PFSK-1 (cell line): ENCODE measurements at regions not wholly inside any gene's neighbourhood (a gene's known extent, or its start where the extent isn't known, plus 50 kb on each side); places are given as distances from the start of the nearest gene placed in this dataset.

Source experiments
- FOXP2 ChIP-seq: optimal IDR thresholded peaks from 2 replicates; pipeline ENCODE3; 2011; ENCODE audit warnings: borderline replicate concordance, control low read depth, inconsistent platforms; ENCODE audit not compliant: insufficient read depth; ENCODE audit errors: extremely low read length, extremely low read depth
- POLR2AphosphoS5 ChIP-seq: IDR thresholded peaks from 2 replicates; pipeline ENCODE4 v1.6.1; 2012; ENCODE audit warnings: low read depth, mild to moderate bottlenecking, control low read depth, low read length, moderate library complexity
- REST ChIP-seq, 2 experiments: IDR thresholded peaks; 2 replicates each; pipeline versions ENCODE4 v1.6.1 to v1.8.0; 2011 to 2012; ENCODE audit warnings: low read depth in 2 of 2, low read length in 2 of 2, control low read depth in 1 of 2, inconsistent platforms in 1 of 2, mild to moderate bottlenecking in 1 of 2, moderate library complexity in 1 of 2; ENCODE audit not compliant: insufficient read depth in 1 of 2
- SIN3A ChIP-seq: IDR thresholded peaks from 2 replicates; pipeline ENCODE4 v1.6.1; 2012; ENCODE audit warnings: mild to moderate bottlenecking, low read length, moderate library complexity, borderline replicate concordance; ENCODE audit not compliant: insufficient read depth
- TAF1 ChIP-seq: IDR thresholded peaks from 2 replicates; pipeline ENCODE4 v1.6.1; 2012; ENCODE audit warnings: low read length, control low read depth, borderline replicate concordance; ENCODE audit not compliant: insufficient read depth

GRCh38 chr1:187892683-187893039, 1063.9 kb downstream of the PLA2G4A start:
- TF ChIP-seq REST (IDR thresholded peaks at IDR 0.05; ENCODE audit: insufficient read depth in 1 of 2, low read depth in 2 of 2, low read length in 2 of 2), result no peak
- no peak for TF ChIP-seq POLR2AphosphoS5
- no peak for TF ChIP-seq TAF1
- TF ChIP-seq FOXP2, result no peak
- TF ChIP-seq SIN3A, result no peak

DNA sequence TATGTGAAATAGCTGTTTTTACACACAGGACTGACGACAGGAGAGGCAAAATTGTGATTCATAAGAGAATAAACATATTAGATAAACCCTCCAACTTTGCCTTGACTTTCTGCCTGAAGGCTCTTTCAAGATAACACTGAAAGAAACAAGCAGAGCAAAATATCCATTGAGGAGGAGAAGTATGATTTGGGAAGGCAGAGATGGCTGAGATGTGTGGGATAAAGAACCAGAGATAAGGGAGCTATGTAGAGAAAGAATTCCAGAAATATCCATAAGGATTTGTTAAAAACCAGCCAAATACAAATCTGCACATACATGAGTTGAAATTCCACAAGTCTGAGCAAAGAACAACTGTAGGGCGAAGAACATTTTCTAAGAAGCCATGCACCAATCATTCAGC, 1064.7 kb downstream of the PLA2G4A start:
- TF ChIP-seq FOXP2, result no peak
- no peak for TF ChIP-seq REST (IDR thresholded peaks at IDR 0.05; ENCODE audit: insufficient read depth in 1 of 2, low read depth in 2 of 2, low read length in 2 of 2)
- no peak for TF ChIP-seq POLR2AphosphoS5
- no peak for TF ChIP-seq TAF1
- no peak for TF ChIP-seq SIN3A

DNA sequence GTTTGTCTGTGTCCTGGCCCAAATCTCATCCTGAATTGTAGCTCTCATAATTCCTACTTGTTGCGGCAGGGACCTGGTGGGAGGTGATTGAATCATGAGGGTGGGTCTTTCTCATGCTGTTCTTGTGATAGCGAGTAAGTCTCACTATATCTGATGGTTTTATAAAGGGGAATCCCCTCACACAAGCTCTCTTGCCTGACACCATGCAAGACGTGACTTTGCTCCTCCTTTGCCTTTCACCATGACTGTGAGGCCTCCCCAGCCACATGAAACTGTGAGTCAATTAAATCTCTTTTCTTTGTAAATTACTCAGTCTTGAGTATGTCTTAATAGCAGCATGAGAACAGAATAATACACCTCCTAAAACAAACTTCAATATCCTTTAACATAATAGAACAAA, 1065.6 kb downstream of the PLA2G4A start:
- no peak for TF ChIP-seq TAF1
- no peak for TF ChIP-seq SIN3A
- TF ChIP-seq FOXP2, result no peak
- no peak for TF ChIP-seq POLR2AphosphoS5
- no peak for TF ChIP-seq REST (IDR thresholded peaks at IDR 0.05; ENCODE audit: insufficient read depth in 1 of 2, low read depth in 2 of 2, low read length in 2 of 2)

DNA sequence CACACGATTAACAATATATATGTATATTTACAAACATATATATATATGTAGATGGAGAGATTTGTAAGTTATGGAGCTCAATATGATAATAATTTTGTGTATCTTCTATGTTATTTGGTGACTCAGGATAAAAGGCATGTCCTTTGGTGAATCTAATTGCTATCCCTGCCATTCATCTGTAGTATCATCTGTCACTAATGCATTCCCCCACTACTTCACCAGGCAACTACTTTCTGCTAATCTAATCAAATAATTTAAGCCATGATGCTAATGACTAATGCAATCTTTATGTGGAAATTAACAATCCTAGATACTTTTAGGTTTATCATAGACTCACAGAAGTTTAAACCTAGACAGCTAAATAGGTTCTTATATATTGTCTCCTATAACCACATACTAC, 1074.5 kb downstream of the PLA2G4A start:
- TF ChIP-seq POLR2AphosphoS5 (no peak), FOXP2 (no peak), SIN3A (no peak), TAF1 (no peak), REST (IDR thresholded peaks at IDR 0.05; ENCODE audit: insufficient read depth in 1 of 2, low read depth in 2 of 2, low read length in 2 of 2) (no peak)

DNA sequence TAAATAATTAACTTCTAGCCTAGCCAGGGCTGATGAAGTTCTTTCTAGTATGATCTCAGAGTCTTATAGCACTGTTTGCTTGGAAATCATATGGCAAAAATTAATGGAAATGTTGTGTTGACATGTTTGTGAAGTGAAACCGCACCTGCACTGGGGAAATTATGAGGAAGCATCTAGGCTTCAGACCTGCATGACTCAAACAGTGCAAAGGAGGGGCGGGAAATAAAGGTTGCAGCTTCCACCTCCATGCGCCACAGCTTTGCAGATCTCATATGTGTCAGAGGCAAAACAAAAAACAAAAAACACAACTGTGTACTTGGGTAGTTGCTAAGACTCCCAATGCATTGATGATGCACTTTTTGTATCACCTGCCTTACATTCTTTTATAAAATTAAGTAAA, 1080.6 kb downstream of the PLA2G4A start:
- no peak for TF ChIP-seq FOXP2
